ENCODE measurements at regions not wholly inside any gene's neighbourhood (a gene's known extent, or its start where the extent isn't known, plus 50 kb on each side); places are given as distances from the start of the nearest gene placed in this dataset.
"Not testable (repeated sequence)": the region's sequence is repeated elsewhere in the genome, so short reads cannot be mapped to it uniquely, and the experiment has no call there.

GRCh38 chr7:52163311-52163710 is 846.7 kb upstream of the COBL start:
- intact Hi-C loops (cut with DNase I; ENCODE audit: low total_unique reads) = no loop called here
- no peak for TF ChIP-seq POLR2A (IDR thresholded peaks at IDR 0.05)
- no peak for TF ChIP-seq CTCF (IDR thresholded peaks at IDR 0.05)
- 58 to 74% methylated on average over 2 of the region's 2 CpGs for WGBS, 2 donors
- H3K4me3 ChIP-seq (ENCODE audit: low read depth, poor library complexity, severe bottlenecking) = no peak overlapping the region
- DNase-seq (ENCODE audit: low spot score in 2 of 2) = no peak

GRCh38 chr7:52161483-52161882 is 844.9 kb upstream of the COBL start:
- intact Hi-C loops (cut with DNase I; ENCODE audit: low total_unique reads) = no loop called here
- TF ChIP-seq CTCF (IDR thresholded peaks at IDR 0.05) = no peak
- no peak for TF ChIP-seq POLR2A (IDR thresholded peaks at IDR 0.05)
- no peak overlapping the region for H3K4me3 ChIP-seq (ENCODE audit: low read depth, poor library complexity, severe bottlenecking)
- DNase-seq (ENCODE audit: low spot score in 2 of 2) = no peak

GRCh38 chr7:52159421-52159820 is 842.8 kb upstream of the COBL start:
- DNase-seq (ENCODE audit: low spot score in 2 of 2); intact Hi-C loops (cut with DNase I; ENCODE audit: low total_unique reads); H3K4me3 ChIP-seq (ENCODE audit: low read depth, poor library complexity, severe bottlenecking): not testable (repeated sequence)
- 90 to 95% methylated on average over 17 of the region's 17 CpGs for WGBS, 2 donors

GRCh38 chr7:52154382-52154781 is 837.8 kb upstream of the COBL start:
- TF ChIP-seq CTCF (IDR thresholded peaks at IDR 0.05) = no peak
- no peak for TF ChIP-seq POLR2A (IDR thresholded peaks at IDR 0.05)
- intact Hi-C loops (cut with DNase I; ENCODE audit: low total_unique reads) = no loop called here
- 88 to 90% methylated on average over 2 of the region's 2 CpGs for WGBS, 2 donors
- no peak for DNase-seq (ENCODE audit: low spot score in 2 of 2)
- no peak overlapping the region for H3K4me3 ChIP-seq (ENCODE audit: low read depth, poor library complexity, severe bottlenecking)

GRCh38 chr7:52151559-52151958 is 835.0 kb upstream of the COBL start:
- H3K4me3 ChIP-seq (ENCODE audit: low read depth, poor library complexity, severe bottlenecking) = no peak overlapping the region
- TF ChIP-seq POLR2A (IDR thresholded peaks at IDR 0.05) = no peak
- intact Hi-C loops (cut with DNase I; ENCODE audit: low total_unique reads) = no loop called here
- no peak for DNase-seq (ENCODE audit: low spot score in 2 of 2)
- WGBS, 2 donors = 59 to 60% methylated on average over 1 of the region's 1 CpG

- intact Hi-C loops (cut with DNase I; ENCODE audit: low total_unique reads) = no loop called here
- TF ChIP-seq CTCF (IDR thresholded peaks at IDR 0.05) (no peak), POLR2A (IDR thresholded peaks at IDR 0.05) (no peak)
- no peak overlapping the region for H3K4me3 ChIP-seq (ENCODE audit: low read depth, poor library complexity, severe bottlenecking)
- DNase-seq (ENCODE audit: low spot score in 2 of 2) = no peak
- WGBS, 2 donors = 55 to 72% methylated on average over 2 of the region's 2 CpGs
Measured at GRCh38 chr7:52150952-52151351, 834.3 kb upstream of the COBL start.

- WGBS, 2 donors = 61 to 65% methylated on average over 6 of the region's 6 CpGs
- no peak for DNase-seq (ENCODE audit: low spot score in 2 of 2)
Measured at GRCh38 chr7:52146871-52147634, 830.4 kb upstream of the COBL start.

More at GRCh38 chr7:52146871-52147634, 830.4 kb upstream of the COBL start:
- TF ChIP-seq CTCF (IDR thresholded peaks at IDR 0.05) = no peak
- no peak for TF ChIP-seq POLR2A (IDR thresholded peaks at IDR 0.05)
- no peak overlapping the region for H3K4me3 ChIP-seq (ENCODE audit: low read depth, poor library complexity, severe bottlenecking)
- intact Hi-C loops (cut with DNase I; ENCODE audit: low total_unique reads) = no loop called here

All from lower leg skin (tissue), 4 donors.